ENCODE measurements at regions not wholly inside any gene's neighbourhood (a gene's known extent, or its start where the extent isn't known, plus 50 kb on each side); places are given as distances from the start of the nearest gene placed in this dataset.

DNA sequence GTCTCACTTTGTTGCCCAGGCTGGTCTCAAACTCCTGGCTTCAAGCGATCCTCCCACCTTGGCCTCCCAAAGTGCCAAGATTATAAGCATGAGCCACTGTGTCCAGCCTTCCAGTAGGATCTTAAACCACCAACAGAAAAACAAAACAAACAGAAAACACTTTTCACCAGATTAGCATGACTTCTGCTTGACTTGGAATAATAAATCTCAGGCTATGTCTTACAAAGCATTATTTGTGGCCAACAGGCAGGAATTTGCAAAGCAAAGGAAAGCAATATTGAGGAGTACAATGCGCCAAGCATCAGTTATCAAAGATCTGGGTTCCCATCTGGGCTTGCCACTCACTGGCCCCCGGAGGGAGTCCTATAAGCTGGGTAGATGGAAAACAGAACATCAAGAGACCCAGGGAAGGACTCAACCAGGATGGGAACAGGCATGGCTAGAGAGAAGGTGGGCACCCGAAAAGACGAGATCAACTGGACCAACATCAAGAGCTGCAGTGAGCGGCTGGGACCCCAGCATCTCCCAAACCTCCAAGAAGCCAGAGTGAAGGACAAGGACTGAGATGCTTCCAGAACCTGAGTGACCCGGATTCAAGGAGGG, 101.2 kb downstream of the TMEM30B start:
- TF ChIP-seq POLR2A (IDR thresholded peaks at IDR 0.05): no peak
- TF ChIP-seq CTCF (IDR thresholded peaks at IDR 0.05): no peak
- H3K36me3 ChIP-seq: no peaks in the 10 kb centered on the region
- H3K9me3 ChIP-seq: no peaks in the 10 kb centered on the region

GRCh38 chr14:61179061-61179690, 102.0 kb downstream of the TMEM30B start:
- no peaks in the 10 kb centered on the region for H3K4me1 ChIP-seq
- TF ChIP-seq POLR2A (IDR thresholded peaks at IDR 0.05) (no peak), CTCF (IDR thresholded peaks at IDR 0.05) (no peak)
- no peaks in the 10 kb centered on the region for H3K9me3 ChIP-seq
- H3K36me3 ChIP-seq: no peaks in the 10 kb centered on the region
- H3K4me3 ChIP-seq: no peak overlapping the region
- no peak overlapping the region for H3K27ac ChIP-seq
- no peaks in the 10 kb centered on the region for H3K27me3 ChIP-seq
- no peak for DNase-seq

More for the DNA sequence above, 101.2 kb downstream of the TMEM30B start:
- Histone ChIP-seq H3K27ac (no peak overlapping the region), H3K4me1 (no peaks in the 10 kb centered on the region), H3K27me3 (no peaks in the 10 kb centered on the region), H3K4me3 (no peak overlapping the region)
- no peak for DNase-seq

GRCh38 chr14:61178226-61179060, 102.7 kb downstream of the TMEM30B start:
- Histone ChIP-seq H3K27ac (no peak overlapping the region), H3K4me3 (no peak overlapping the region), H3K4me1 (no peaks in the 10 kb centered on the region), H3K9me3 (no peaks in the 10 kb centered on the region), H3K27me3 (no peaks in the 10 kb centered on the region), H3K36me3 (no peaks in the 10 kb centered on the region)
- no peak for TF ChIP-seq CTCF (IDR thresholded peaks at IDR 0.05)
- TF ChIP-seq POLR2A (IDR thresholded peaks at IDR 0.05): no peak
- DNase-seq: no peak

DNA sequence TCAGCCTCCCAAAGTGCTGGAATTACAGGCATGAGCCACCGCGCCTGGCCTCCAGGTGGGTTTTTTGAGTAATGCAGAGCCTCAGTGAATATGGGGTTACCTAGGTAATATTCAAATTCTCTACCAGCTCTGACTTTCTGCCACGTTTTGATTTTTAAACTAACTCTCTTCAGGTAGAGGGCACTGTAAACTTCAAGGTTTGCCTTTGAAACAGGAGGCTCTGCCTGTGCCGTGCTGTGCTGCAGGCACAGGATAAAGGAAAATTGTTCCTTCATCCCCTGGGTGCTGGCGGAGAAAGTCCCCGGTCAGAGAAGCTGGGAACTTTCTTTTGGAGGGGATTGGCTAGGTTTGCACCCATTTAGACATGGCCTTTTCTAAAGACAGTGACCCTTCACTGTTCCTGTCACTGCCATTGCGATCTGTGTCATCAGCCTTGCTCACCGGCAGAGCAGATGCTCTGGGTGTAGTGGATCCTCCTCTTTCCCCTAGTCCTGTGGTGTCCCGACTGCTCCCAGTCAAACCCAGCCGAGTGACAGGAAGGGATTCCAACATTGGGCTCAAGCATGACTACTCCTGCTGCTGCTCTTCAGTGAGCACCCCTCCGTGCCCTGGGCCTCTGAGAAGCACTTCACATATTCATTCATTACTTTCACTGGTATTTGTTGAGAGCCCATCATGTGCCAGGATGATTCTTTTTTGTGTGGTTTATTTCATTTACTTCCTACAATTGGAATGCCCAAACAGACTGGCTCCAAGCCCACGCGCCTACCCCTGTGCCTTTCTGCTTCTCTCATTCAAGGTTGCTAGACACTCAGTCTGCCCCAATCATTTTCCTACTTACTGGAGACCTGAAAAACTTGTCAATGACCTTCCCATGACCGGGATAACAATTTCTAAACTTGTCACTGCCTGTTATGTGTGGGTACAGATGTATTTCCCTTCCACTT, 103.6 kb downstream of the TMEM30B start:
- H3K27me3 ChIP-seq: no peaks in the 10 kb centered on the region
- H3K4me1 ChIP-seq: no peaks in the 10 kb centered on the region
- no peak overlapping the region for H3K27ac ChIP-seq
- TF ChIP-seq POLR2A (IDR thresholded peaks at IDR 0.05) (no peak), CTCF (IDR thresholded peaks at IDR 0.05) (no peak)
- H3K9me3 ChIP-seq: no peaks in the 10 kb centered on the region
- no peaks in the 10 kb centered on the region for H3K36me3 ChIP-seq
- DNase-seq: no peak
- H3K4me3 ChIP-seq: no peak overlapping the region

DNA sequence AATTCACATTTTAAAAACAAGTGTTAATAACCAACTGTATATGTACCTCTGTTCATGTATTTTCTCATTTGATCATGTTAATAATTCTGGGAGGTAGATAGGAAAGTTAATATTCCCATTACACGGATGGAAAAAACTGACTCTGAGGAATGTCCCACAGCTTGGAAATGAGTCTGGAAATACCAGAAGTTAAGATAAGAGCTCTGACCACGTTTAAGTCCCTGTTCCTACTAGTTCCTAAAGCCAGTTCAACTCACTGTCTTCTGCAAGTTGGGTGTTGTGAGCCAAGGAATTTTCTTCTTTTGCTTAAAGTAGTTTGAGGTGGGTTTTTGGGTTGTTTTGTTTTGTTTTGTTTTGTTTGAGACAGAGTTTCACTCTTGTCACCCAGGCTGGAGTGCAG, 104.5 kb downstream of the TMEM30B start:
- Histone ChIP-seq H3K4me3 (no peak overlapping the region), H3K4me1 (no peaks in the 10 kb centered on the region), H3K36me3 (no peaks in the 10 kb centered on the region), H3K27me3 (no peaks in the 10 kb centered on the region), H3K27ac (no peak overlapping the region), H3K9me3 (no peaks in the 10 kb centered on the region)
- TF ChIP-seq CTCF (IDR thresholded peaks at IDR 0.05) (no peak), POLR2A (IDR thresholded peaks at IDR 0.05) (no peak)
- DNase-seq: no peak
